GM12878 (cell line): ENCODE measurements at regions not wholly inside any gene's neighbourhood (a gene's known extent, or its start where the extent isn't known, plus 50 kb on each side); places are given as distances from the start of the nearest gene placed in this dataset.

ENCODE experiments used
- ATAC-seq: fragments of 200-7000 bp; cut with Tn5 transposase; 3 replicates; pipeline ENCODE4 v1.9.1; 2020; ENCODE audit warnings: mild to moderate bottlenecking, moderate library complexity
- BruUV-seq: library from RNA; stranded (reverse); fragments of 400-500 nt; replicated peaks from 2 replicates; lab custom pipeline; 2021; lab: Mats Ljungman, UMichigan
- CTCF ChIA-PET: fragments of 300-600 bp; sonication (Branson Sonifier 250); formaldehyde crosslinking; extraction: SDS; loops from one replicate; lab custom pipeline; 2021; ENCODE audit warnings: inconsistent platforms; lab: Yijun Ruan, JAX
- POLR2A ChIA-PET: fragments of 350-600 bp; formaldehyde crosslinking; extraction: SDS; loops from one replicate; lab custom pipeline; 2021; ENCODE audit warnings: inconsistent platforms; lab: Charles Lee
- RAD21 ChIA-PET: fragments of 300-600 bp; sonication (Branson Sonifier 250); formaldehyde crosslinking; loops from one replicate; lab custom pipeline; 2023; ENCODE audit warnings: antibody characterized with exemption; ENCODE audit not compliant: unreplicated experiment; lab: Charles Lee
- SMC1A ChIA-PET: fragments of 300-600 bp; sonication (Branson Sonifier 250); formaldehyde crosslinking; loops from one replicate; lab custom pipeline; 2023; ENCODE audit not compliant: unreplicated experiment, uncharacterized antibody; lab: Charles Lee
- DNase-seq: peaks from one replicate; pipeline ENCODE4 v3.0.0-alpha.2; 2011; ENCODE audit warnings: low read depth, low spot score
- FAIRE-seq: peaks from 3 replicates; lab custom pipeline; 2011; peaks lifted over from hg19 to GRCh38; lab: Jason Lieb, UNC
- H2AFZ ChIP-seq: 2 replicates; pipeline ENCODE4 v1.6.0; 2011; ENCODE audit warnings: low read depth, low read length, control low read depth; ENCODE audit not compliant: control insufficient read depth
- H3K27ac ChIP-seq: 2 replicates; pipeline ENCODE4 v1.5.1; 2011; ENCODE audit warnings: control low read depth; ENCODE audit not compliant: control insufficient read depth, insufficient read depth
- H3K27me3 ChIP-seq, 2 experiments: replicated peaks in 1 of 2; 2 replicates each; pipeline versions ENCODE4 v1.6.0 to v1.6.1; 2011; ENCODE audit warnings: low read length in 1 of 2; ENCODE audit not compliant: control insufficient read depth in 2 of 2, insufficient read depth in 2 of 2
- H3K36me3 ChIP-seq, 2 experiments: 2 replicates each; pipeline ENCODE4 v1.5.1; 2011; ENCODE audit warnings: low read length in 1 of 2; ENCODE audit not compliant: control insufficient read depth in 2 of 2, insufficient read depth in 2 of 2
- H3K4me1 ChIP-seq: 2 replicates; pipeline ENCODE4 v1.6.1; 2011; ENCODE audit warnings: mild to moderate bottlenecking, low read length, moderate library complexity, mixed read lengths; ENCODE audit not compliant: control insufficient read depth, insufficient read depth
- H3K4me2 ChIP-seq: 2 replicates; pipeline ENCODE4 v1.6.0; 2011; ENCODE audit warnings: control low read depth; ENCODE audit not compliant: control insufficient read depth, insufficient read depth
- H3K4me3 ChIP-seq: fragments of 200-600 bp; sonication (generic); 2 replicates; pipeline ENCODE4 v1.5.1; 2016
- H3K79me2 ChIP-seq: 2 replicates; pipeline ENCODE4 v1.6.0; 2011; ENCODE audit warnings: low read length; ENCODE audit not compliant: control insufficient read depth, insufficient read depth
- H3K9ac ChIP-seq: 2 replicates; pipeline ENCODE4 v1.8.0; 2011; ENCODE audit warnings: low read length, control low read depth, mixed read lengths; ENCODE audit not compliant: control insufficient read depth, insufficient read depth
- H3K9me3 ChIP-seq: replicated peaks from 3 replicates; pipeline ENCODE4 v1.5.1; 2011; ENCODE audit warnings: mild to moderate bottlenecking, low read length; ENCODE audit not compliant: control insufficient read depth, insufficient read depth
- H4K20me1 ChIP-seq: 2 replicates; pipeline ENCODE4 v1.6.0; 2011; ENCODE audit not compliant: control insufficient read depth, insufficient read depth
- CBX3 ChIP-seq: fragments of 200-600 bp; sonication (generic); IDR thresholded peaks from 2 replicates; pipeline ENCODE4 v1.6.1; 2016; ENCODE audit warnings: low read depth, borderline replicate concordance
- HDGF ChIP-seq: fragments of 450-650 bp; IDR thresholded peaks from 2 replicates; pipeline ENCODE4 v1.6.1; 2016; ENCODE audit warnings: antibody characterized with exemption
- NRF1 ChIP-seq: conservative IDR thresholded peaks from 2 replicates; pipeline ENCODE4 v1.6.1; 2011; ENCODE audit warnings: mild to moderate bottlenecking, low read depth, low read length, improper control_type of control experiment
- ZNF207 ChIP-seq: fragments of 450-650 bp; IDR thresholded peaks from 2 replicates; pipeline ENCODE4 v1.6.1; 2014; ENCODE audit warnings: antibody characterized with exemption, mild to moderate bottlenecking, borderline replicate concordance
- WGBS: methylation state at CpG from one replicate; pipeline ENCODE4 v1.1.6; 2016; ENCODE audit warnings: low lambda C conversion rate; ENCODE audit not compliant: insufficient replicate concordance, insufficient coverage; ENCODE audit errors: missing lambda C conversion rate; 5-methylcytosine and 5-hydroxymethylcytosine counted together
- in situ Hi-C: fragments of 300-500 bp; cut with MboI; formaldehyde crosslinking; loops from 9 replicates; pipeline ENCODE4 v1.14.3; 2018; ENCODE audit warnings: mixed read lengths
- intact Hi-C: fragments of 100-400 bp; cut with micrococcal nuclease; formaldehyde crosslinking; loops from one replicate; pipeline ENCODE4 v1.14.2; 2022; ENCODE audit not compliant: unreplicated experiment
- TF ChIP-seq, protein P1 (sequence below): fragments of 450-650 bp; IDR thresholded peaks from 2 replicates; pipeline ENCODE4 v1.6.1; 2017; ENCODE audit warnings: mild to moderate bottlenecking
- TF ChIP-seq, protein P2 (sequence below): fragments of 450-650 bp; formaldehyde crosslinking; IDR thresholded peaks from 2 replicates; pipeline ENCODE4 v1.4.0; 2020; ENCODE audit warnings: mild to moderate bottlenecking, moderate library complexity
- TF ChIP-seq, protein P3 (sequence below): IDR thresholded peaks from 2 replicates; pipeline ENCODE4 v1.6.1; 2012; ENCODE audit warnings: mild to moderate bottlenecking, low read depth, low read length
- TF ChIP-seq, protein P4 (sequence below): fragments of 450-650 bp; IDR thresholded peaks from 2 replicates; pipeline ENCODE4 v1.6.1; 2016; ENCODE audit warnings: mild to moderate bottlenecking
- TF ChIP-seq, protein P5 (sequence below): fragments of 450-650 bp; IDR thresholded peaks from 2 replicates; pipeline ENCODE4 v1.6.1; 2017; ENCODE audit warnings: mild to moderate bottlenecking, moderate library complexity

DNA sequence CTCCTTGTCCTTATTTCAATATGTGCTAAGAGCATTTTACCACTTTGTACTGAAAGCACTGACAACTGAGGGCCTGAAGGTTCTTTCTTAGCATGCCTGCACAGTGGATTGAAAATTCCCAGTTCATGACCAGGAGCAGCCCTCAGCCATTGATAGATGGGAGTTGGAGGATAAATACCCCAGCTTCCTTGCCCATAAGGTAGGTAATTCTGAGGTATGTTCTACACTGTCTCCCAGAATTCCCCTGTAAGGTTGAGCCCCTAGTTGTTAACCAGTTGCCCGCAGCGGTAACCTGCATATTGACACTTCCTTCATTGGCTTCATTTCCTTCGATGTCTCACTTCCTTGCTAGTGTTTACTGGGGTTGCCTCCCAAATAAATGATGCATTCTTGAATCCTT lies 162.0 kb downstream of the CDC5L start:
- intact Hi-C loops: no loop called here
- POLR2A ChIA-PET: no interaction called here
- Histone ChIP-seq H2AFZ (no peak overlapping the region), H3K27ac (no peak overlapping the region), H3K9me3 (no peaks in the 10 kb centered on the region), H3K27me3 (peaks cover 2% of the 10 kb centered on the region in 2 experiments; a peak in 2 of 4 replicates), H3K4me3 (no peak overlapping the region), H3K36me3 (no peaks in the 10 kb centered on the region), H4K20me1 (no peaks in the 10 kb centered on the region), H3K9ac (no peak overlapping the region), H3K4me1 (no peaks in the 10 kb centered on the region), H3K79me2 (no peaks in the 10 kb centered on the region), H3K4me2 (no peak overlapping the region)
- CTCF ChIA-PET: no interaction called here
- DNase-seq (no peak), FAIRE-seq (no peak), ATAC-seq (no peak)
- SMC1A ChIA-PET: interaction anchor here (0.7 to 0.8 kb wide), 2 partner anchors 17 to 722 kb away, joined by 3 read pairs; no protein-coding TSS in a partner anchor
- no TSS peak for BruUV-seq
- RAD21 ChIA-PET: no interaction called here
- in situ Hi-C loops: no loop called here
- WGBS: 49% methylated on average over 3 of the region's 3 CpGs
- TF ChIP-seq, protein P1, sequence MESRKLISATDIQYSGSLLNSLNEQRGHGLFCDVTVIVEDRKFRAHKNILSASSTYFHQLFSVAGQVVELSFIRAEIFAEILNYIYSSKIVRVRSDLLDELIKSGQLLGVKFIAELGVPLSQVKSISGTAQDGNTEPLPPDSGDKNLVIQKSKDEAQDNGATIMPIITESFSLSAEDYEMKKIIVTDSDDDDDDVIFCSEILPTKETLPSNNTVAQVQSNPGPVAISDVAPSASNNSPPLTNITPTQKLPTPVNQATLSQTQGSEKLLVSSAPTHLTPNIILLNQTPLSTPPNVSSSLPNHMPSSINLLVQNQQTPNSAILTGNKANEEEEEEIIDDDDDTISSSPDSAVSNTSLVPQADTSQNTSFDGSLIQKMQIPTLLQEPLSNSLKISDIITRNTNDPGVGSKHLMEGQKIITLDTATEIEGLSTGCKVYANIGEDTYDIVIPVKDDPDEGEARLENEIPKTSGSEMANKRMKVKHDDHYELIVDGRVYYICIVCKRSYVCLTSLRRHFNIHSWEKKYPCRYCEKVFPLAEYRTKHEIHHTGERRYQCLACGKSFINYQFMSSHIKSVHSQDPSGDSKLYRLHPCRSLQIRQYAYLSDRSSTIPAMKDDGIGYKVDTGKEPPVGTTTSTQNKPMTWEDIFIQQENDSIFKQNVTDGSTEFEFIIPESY: no peak
- TF ChIP-seq NRF1: no peak
- TF ChIP-seq, protein P2, sequence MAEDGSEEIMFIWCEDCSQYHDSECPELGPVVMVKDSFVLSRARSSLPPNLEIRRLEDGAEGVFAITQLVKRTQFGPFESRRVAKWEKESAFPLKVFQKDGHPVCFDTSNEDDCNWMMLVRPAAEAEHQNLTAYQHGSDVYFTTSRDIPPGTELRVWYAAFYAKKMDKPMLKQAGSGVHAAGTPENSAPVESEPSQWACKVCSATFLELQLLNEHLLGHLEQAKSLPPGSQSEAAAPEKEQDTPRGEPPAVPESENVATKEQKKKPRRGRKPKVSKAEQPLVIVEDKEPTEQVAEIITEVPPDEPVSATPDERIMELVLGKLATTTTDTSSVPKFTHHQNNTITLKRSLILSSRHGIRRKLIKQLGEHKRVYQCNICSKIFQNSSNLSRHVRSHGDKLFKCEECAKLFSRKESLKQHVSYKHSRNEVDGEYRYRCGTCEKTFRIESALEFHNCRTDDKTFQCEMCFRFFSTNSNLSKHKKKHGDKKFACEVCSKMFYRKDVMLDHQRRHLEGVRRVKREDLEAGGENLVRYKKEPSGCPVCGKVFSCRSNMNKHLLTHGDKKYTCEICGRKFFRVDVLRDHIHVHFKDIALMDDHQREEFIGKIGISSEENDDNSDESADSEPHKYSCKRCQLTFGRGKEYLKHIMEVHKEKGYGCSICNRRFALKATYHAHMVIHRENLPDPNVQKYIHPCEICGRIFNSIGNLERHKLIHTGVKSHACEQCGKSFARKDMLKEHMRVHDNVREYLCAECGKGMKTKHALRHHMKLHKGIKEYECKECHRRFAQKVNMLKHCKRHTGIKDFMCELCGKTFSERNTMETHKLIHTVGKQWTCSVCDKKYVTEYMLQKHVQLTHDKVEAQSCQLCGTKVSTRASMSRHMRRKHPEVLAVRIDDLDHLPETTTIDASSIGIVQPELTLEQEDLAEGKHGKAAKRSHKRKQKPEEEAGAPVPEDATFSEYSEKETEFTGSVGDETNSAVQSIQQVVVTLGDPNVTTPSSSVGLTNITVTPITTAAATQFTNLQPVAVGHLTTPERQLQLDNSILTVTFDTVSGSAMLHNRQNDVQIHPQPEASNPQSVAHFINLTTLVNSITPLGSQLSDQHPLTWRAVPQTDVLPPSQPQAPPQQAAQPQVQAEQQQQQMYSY (CRISPR knock-in tag): no peak
- TF ChIP-seq CBX3: no peak
- no peak for TF ChIP-seq HDGF
- TF ChIP-seq ZNF207: no peak
- TF ChIP-seq, protein P3, sequence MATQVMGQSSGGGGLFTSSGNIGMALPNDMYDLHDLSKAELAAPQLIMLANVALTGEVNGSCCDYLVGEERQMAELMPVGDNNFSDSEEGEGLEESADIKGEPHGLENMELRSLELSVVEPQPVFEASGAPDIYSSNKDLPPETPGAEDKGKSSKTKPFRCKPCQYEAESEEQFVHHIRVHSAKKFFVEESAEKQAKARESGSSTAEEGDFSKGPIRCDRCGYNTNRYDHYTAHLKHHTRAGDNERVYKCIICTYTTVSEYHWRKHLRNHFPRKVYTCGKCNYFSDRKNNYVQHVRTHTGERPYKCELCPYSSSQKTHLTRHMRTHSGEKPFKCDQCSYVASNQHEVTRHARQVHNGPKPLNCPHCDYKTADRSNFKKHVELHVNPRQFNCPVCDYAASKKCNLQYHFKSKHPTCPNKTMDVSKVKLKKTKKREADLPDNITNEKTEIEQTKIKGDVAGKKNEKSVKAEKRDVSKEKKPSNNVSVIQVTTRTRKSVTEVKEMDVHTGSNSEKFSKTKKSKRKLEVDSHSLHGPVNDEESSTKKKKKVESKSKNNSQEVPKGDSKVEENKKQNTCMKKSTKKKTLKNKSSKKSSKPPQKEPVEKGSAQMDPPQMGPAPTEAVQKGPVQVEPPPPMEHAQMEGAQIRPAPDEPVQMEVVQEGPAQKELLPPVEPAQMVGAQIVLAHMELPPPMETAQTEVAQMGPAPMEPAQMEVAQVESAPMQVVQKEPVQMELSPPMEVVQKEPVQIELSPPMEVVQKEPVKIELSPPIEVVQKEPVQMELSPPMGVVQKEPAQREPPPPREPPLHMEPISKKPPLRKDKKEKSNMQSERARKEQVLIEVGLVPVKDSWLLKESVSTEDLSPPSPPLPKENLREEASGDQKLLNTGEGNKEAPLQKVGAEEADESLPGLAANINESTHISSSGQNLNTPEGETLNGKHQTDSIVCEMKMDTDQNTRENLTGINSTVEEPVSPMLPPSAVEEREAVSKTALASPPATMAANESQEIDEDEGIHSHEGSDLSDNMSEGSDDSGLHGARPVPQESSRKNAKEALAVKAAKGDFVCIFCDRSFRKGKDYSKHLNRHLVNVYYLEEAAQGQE: no peak
- TF ChIP-seq, protein P4, sequence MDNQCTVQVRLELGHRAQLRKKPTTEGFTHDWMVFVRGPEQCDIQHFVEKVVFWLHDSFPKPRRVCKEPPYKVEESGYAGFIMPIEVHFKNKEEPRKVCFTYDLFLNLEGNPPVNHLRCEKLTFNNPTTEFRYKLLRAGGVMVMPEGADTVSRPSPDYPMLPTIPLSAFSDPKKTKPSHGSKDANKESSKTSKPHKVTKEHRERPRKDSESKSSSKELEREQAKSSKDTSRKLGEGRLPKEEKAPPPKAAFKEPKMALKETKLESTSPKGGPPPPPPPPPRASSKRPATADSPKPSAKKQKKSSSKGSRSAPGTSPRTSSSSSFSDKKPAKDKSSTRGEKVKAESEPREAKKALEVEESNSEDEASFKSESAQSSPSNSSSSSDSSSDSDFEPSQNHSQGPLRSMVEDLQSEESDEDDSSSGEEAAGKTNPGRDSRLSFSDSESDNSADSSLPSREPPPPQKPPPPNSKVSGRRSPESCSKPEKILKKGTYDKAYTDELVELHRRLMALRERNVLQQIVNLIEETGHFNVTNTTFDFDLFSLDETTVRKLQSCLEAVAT: no peak
- TF ChIP-seq, protein P5, sequence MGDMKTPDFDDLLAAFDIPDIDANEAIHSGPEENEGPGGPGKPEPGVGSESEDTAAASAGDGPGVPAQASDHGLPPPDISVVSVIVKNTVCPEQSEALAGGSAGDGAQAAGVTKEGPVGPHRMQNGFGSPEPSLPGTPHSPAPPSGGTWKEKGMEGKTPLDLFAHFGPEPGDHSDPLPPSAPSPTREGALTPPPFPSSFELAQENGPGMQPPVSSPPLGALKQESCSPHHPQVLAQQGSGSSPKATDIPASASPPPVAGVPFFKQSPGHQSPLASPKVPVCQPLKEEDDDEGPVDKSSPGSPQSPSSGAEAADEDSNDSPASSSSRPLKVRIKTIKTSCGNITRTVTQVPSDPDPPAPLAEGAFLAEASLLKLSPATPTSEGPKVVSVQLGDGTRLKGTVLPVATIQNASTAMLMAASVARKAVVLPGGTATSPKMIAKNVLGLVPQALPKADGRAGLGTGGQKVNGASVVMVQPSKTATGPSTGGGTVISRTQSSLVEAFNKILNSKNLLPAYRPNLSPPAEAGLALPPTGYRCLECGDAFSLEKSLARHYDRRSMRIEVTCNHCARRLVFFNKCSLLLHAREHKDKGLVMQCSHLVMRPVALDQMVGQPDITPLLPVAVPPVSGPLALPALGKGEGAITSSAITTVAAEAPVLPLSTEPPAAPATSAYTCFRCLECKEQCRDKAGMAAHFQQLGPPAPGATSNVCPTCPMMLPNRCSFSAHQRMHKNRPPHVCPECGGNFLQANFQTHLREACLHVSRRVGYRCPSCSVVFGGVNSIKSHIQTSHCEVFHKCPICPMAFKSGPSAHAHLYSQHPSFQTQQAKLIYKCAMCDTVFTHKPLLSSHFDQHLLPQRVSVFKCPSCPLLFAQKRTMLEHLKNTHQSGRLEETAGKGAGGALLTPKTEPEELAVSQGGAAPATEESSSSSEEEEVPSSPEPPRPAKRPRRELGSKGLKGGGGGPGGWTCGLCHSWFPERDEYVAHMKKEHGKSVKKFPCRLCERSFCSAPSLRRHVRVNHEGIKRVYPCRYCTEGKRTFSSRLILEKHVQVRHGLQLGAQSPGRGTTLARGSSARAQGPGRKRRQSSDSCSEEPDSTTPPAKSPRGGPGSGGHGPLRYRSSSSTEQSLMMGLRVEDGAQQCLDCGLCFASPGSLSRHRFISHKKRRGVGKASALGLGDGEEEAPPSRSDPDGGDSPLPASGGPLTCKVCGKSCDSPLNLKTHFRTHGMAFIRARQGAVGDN: no peak
